ENCODE measurements at regions not wholly inside any gene's neighbourhood (a gene's known extent, or its start where the extent isn't known, plus 50 kb on each side); places are given as distances from the start of the nearest gene placed in this dataset.

DNA sequence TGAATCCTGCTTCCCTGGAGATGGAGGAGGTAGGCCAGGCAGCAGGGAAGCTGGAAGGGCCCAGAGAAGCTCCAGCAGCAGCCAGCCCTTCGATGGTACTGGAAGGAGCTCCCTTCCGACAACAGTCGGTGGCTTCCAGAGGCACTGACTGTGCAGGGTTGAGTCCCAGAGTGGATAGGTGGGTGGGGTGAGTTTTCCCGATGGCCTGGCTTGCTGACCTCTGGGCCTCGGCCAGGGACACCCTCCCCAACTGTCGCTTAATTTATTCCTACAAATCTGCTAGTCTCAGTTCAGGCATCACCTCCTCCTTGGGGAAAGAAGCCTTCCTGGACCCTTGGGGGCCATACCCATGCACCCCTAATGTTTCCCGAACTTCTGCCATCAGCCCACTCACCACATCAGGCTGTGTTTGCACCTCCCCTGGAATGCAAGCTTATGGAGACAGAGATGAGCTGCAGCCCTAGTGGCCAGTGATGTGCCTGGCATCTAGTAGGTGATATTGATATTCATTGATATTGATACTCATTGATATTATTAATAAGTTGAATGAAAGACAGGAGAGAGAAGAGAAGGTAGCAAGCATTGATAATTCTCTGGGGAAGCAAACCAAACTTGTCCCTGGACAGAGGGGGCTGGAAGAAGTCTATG lies 104.6 kb upstream of the BOD1 start:
- Histone ChIP-seq H3K36me3 (ENCODE audit: control insufficient read depth in 2 of 2, insufficient read depth in 1 of 2, low read length in 2 of 2) (no peaks in the 10 kb centered on the region), H3K9me3 (ENCODE audit: control insufficient read depth, insufficient read depth, low read depth, low read length) (no peaks in the 10 kb centered on the region), H3K4me1 (ENCODE audit: control insufficient read depth, insufficient read depth, low read length) (no peaks in the 10 kb centered on the region), H3K4me3 (ENCODE audit: low read depth, low read length) (no peak overlapping the region), H3K27ac (ENCODE audit: extremely low read depth, low read depth, low read length) (no peak overlapping the region)
- CTCF ChIA-PET: interaction anchor here (0.7 kb wide), 1 partner anchor 17 kb away, joined by 3 read pairs; no protein-coding TSS in a partner anchor
- POLR2A ChIA-PET: no interaction called here
- no peak for TF ChIP-seq ZNF140 (tag by site-specific recombination; IDR thresholded peaks at IDR 0.05)
- no peak for TF ChIP-seq ZNF146 (tag by site-specific recombination; IDR thresholded peaks at IDR 0.05)
- 0 out of 2 replicates have a peak, but pooled peaks have one; percentile 27 for TF ChIP-seq ZNF341 (tag by site-specific recombination; IDR thresholded peaks at IDR 0.05; ENCODE audit: low read depth)
- TF ChIP-seq ZNF571 (tag by site-specific recombination; IDR thresholded peaks at IDR 0.05): no peak

DNA sequence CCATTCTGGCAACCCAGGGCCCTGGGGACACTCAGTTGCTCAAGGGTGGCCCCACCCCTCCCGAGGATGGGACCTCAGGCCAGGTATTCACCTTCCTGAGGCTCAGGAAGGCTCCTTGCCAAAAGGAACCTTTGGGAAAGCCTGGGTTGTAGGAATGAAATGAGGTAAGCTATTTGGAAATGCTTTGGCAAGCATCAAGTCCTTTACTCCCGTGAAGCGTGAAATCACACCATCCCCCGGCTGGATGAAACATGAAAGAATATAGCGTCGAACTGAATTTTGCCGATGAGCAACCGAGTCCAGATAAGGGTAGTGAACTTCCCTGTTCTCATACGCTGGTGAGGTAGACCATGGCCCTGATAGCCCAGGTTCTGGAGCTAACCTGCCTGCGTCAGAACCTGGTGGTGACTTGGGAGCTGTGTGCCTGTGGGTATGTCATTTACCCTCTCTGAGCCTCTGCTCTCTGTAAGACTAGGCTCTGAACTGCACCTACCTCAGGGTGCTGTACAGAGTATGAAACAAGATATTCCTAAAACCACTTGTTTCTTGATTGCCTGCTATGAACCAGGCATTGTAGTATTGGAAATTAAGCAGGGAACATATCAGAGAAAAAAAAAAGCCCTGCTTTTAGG lies 105.3 kb upstream of the BOD1 start:
- H3K27ac ChIP-seq (ENCODE audit: extremely low read depth, low read depth, low read length): no peak overlapping the region
- H3K36me3 ChIP-seq (ENCODE audit: control insufficient read depth in 2 of 2, insufficient read depth in 1 of 2, low read length in 2 of 2): no peaks in the 10 kb centered on the region
- TF ChIP-seq GLIS2 (tag by site-specific recombination; IDR thresholded peaks at IDR 0.05): no peak
- TF ChIP-seq GLI2 (tag by site-specific recombination; IDR thresholded peaks at IDR 0.05; ENCODE audit: borderline replicate concordance, low read depth): no peak
- TF ChIP-seq ZNF433 (tag by site-specific recombination; IDR thresholded peaks at IDR 0.05; ENCODE audit: low read depth): no peak
- no peak for TF ChIP-seq ZNF121 (tag by site-specific recombination; IDR thresholded peaks at IDR 0.05)
- no peak for TF ChIP-seq ZNF138 (tag by site-specific recombination; IDR thresholded peaks at IDR 0.05; ENCODE audit: borderline replicate concordance)
- no peak for TF ChIP-seq ZNF48 (tag by site-specific recombination; IDR thresholded peaks at IDR 0.05)
- no peak for TF ChIP-seq ZNF623 (tag by site-specific recombination; IDR thresholded peaks at IDR 0.05)
- no peak for TF ChIP-seq ZFP41 (tag by site-specific recombination; IDR thresholded peaks at IDR 0.05; ENCODE audit: borderline replicate concordance)
- no peak for TF ChIP-seq ZNF391 (tag by site-specific recombination; IDR thresholded peaks at IDR 0.05; ENCODE audit: borderline replicate concordance, low read depth)
- TF ChIP-seq ZNF521 (tag by site-specific recombination; IDR thresholded peaks at IDR 0.05): no peak
- TF ChIP-seq ZNF549 (tag by site-specific recombination; IDR thresholded peaks at IDR 0.05): no peak
- TF ChIP-seq, protein P1, sequence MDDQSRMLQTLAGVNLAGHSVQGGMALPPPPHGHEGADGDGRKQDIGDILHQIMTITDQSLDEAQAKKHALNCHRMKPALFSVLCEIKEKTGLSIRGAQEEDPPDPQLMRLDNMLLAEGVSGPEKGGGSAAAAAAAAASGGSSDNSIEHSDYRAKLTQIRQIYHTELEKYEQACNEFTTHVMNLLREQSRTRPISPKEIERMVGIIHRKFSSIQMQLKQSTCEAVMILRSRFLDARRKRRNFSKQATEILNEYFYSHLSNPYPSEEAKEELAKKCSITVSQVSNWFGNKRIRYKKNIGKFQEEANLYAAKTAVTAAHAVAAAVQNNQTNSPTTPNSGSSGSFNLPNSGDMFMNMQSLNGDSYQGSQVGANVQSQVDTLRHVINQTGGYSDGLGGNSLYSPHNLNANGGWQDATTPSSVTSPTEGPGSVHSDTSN (CRISPR knock-in tag; IDR thresholded peaks at IDR 0.05): no peak
- no peak for TF ChIP-seq ZNF530 (tag by site-specific recombination; IDR thresholded peaks at IDR 0.05; ENCODE audit: low read depth)
- TF ChIP-seq ZNF311 (tag by site-specific recombination; IDR thresholded peaks at IDR 0.05; ENCODE audit: borderline replicate concordance): no peak
- TF ChIP-seq ZNF791 (tag by site-specific recombination; IDR thresholded peaks at IDR 0.05): no peak
- no peak for TF ChIP-seq ZNF239 (tag by site-specific recombination; IDR thresholded peaks at IDR 0.05)
- no peak for TF ChIP-seq ZNF660 (tag by site-specific recombination; IDR thresholded peaks at IDR 0.05)
- TF ChIP-seq, protein P2, sequence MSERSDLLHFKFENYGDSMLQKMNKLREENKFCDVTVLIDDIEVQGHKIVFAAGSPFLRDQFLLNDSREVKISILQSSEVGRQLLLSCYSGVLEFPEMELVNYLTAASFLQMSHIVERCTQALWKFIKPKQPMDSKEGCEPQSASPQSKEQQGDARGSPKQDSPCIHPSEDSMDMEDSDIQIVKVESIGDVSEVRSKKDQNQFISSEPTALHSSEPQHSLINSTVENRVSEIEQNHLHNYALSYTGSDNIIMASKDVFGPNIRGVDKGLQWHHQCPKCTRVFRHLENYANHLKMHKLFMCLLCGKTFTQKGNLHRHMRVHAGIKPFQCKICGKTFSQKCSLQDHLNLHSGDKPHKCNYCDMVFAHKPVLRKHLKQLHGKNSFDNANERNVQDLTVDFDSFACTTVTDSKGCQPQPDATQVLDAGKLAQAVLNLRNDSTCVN (tag by site-specific recombination; optimal IDR thresholded peaks at IDR 0.05): no peak
- TF ChIP-seq, protein P3, sequence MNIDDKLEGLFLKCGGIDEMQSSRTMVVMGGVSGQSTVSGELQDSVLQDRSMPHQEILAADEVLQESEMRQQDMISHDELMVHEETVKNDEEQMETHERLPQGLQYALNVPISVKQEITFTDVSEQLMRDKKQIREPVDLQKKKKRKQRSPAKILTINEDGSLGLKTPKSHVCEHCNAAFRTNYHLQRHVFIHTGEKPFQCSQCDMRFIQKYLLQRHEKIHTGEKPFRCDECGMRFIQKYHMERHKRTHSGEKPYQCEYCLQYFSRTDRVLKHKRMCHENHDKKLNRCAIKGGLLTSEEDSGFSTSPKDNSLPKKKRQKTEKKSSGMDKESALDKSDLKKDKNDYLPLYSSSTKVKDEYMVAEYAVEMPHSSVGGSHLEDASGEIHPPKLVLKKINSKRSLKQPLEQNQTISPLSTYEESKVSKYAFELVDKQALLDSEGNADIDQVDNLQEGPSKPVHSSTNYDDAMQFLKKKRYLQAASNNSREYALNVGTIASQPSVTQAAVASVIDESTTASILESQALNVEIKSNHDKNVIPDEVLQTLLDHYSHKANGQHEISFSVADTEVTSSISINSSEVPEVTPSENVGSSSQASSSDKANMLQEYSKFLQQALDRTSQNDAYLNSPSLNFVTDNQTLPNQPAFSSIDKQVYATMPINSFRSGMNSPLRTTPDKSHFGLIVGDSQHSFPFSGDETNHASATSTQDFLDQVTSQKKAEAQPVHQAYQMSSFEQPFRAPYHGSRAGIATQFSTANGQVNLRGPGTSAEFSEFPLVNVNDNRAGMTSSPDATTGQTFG (tag by site-specific recombination; IDR thresholded peaks at IDR 0.05; ENCODE audit: borderline replicate concordance): no peak
- CTCF ChIA-PET: interaction anchor here (0.7 kb wide), 1 partner anchor 16 kb away, joined by 3 read pairs; no protein-coding TSS in a partner anchor
- POLR2A ChIA-PET: no interaction called here
- no peaks in the 10 kb centered on the region for H3K4me1 ChIP-seq (ENCODE audit: control insufficient read depth, insufficient read depth, low read length)
- no peaks in the 10 kb centered on the region for H3K9me3 ChIP-seq (ENCODE audit: control insufficient read depth, insufficient read depth, low read depth, low read length)
- H3K4me3 ChIP-seq (ENCODE audit: low read depth, low read length): no peak overlapping the region

Data from HEK293 (cell line).